ENCODE measurements at regions not wholly inside any gene's neighbourhood (a gene's known extent, or its start where the extent isn't known, plus 50 kb on each side); places are given as distances from the start of the nearest gene placed in this dataset.

DNA sequence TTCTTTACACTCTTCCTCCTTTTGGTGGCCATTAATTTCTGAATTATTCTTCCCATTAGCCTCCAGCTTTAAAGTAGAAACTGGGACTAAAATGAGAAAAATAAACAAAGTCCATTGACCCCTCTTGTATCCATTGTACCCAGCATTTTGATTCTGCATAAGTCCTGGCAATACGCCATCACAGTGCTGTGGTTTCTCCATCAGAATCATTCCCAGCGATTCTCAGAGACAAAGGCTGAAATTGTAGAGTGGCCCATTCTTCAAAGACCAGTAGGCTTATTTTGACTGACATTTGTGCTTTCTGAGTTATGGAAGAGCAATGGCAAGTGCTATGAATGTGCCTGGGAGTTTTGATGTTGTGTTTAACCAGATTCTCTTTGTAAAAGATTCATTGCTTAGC is 199.3 kb upstream of the GALNT5 start:
- no peak for DNase-seq
- Histone ChIP-seq H2AFZ (no peak overlapping the region), H3K4me2 (ENCODE audit: unreplicated experiment) (no peak overlapping the region), H3K4me1 (ENCODE audit: insufficient read depth) (peaks cover 26% of the 10 kb centered on the region), H3K9me3 (ENCODE audit: low read depth) (no peaks in the 10 kb centered on the region), H3K36me3 (ENCODE audit: low read depth) (no peaks in the 10 kb centered on the region), H3F3A (ENCODE audit: insufficient read depth) (peaks cover 25% of the 10 kb centered on the region), H3K9me2 (ENCODE audit: insufficient read depth) (no peaks in the 10 kb centered on the region), H3K79me2 (ENCODE audit: insufficient read depth) (no peaks in the 10 kb centered on the region), H3K9ac (no peak overlapping the region), H3K27ac (no peak overlapping the region), H3K27me3 (replicated peaks; ENCODE audit: insufficient read depth) (no peaks in the 10 kb centered on the region), H3K4me3 (no peak overlapping the region), H4K20me1 (ENCODE audit: insufficient read depth) (no peaks in the 10 kb centered on the region)
- TF ChIP-seq EZH2phosphoT487 (IDR thresholded peaks at IDR 0.05; ENCODE audit: insufficient read depth, low read depth): no peak
- no peak for TF ChIP-seq EZH2 (IDR thresholded peaks at IDR 0.05; ENCODE audit: insufficient read depth, poor library complexity, severe bottlenecking)
- 96 to 99% methylated on average over 2 of the region's 2 CpGs for WGBS, 2 experiments (ENCODE audit: low coverage in 1 of 2, low lambda C conversion rate in 2 of 2, missing lambda C conversion rate in 2 of 2)
- in situ Hi-C loops (cut with MboI): no loop called here

DNA sequence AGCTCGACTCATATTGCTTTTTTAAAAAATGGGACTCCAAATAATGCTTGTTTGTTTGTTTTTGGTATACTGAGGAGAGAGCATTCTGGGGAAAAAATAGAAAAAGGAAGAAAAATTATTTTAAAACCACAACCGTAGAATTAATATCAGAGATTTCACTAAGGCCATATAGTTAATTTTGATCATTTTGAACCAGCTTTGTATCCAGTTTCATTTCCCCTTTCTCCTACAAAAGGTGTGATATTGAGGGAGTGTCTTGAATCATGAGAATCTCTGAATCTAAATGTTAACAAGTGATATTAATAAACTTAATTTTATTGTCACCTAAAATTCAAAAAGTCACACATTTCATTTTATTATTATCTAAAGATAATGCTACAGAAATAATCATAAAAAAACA is 198.5 kb upstream of the GALNT5 start:
- Histone ChIP-seq H3K4me2 (ENCODE audit: unreplicated experiment) (no peak overlapping the region), H3K79me2 (ENCODE audit: insufficient read depth) (no peaks in the 10 kb centered on the region), H3K27ac (no peak overlapping the region), H3K9me2 (ENCODE audit: insufficient read depth) (no peaks in the 10 kb centered on the region), H2AFZ (no peak overlapping the region), H3K4me1 (ENCODE audit: insufficient read depth) (peaks cover 17% of the 10 kb centered on the region), H4K20me1 (ENCODE audit: insufficient read depth) (no peaks in the 10 kb centered on the region), H3K9me3 (ENCODE audit: low read depth) (no peaks in the 10 kb centered on the region), H3K9ac (no peak overlapping the region), H3K36me3 (ENCODE audit: low read depth) (no peaks in the 10 kb centered on the region), H3K27me3 (replicated peaks; ENCODE audit: insufficient read depth) (no peaks in the 10 kb centered on the region), H3F3A (ENCODE audit: insufficient read depth) (peaks cover 17% of the 10 kb centered on the region), H3K4me3 (no peak overlapping the region)
- TF ChIP-seq EZH2 (IDR thresholded peaks at IDR 0.05; ENCODE audit: insufficient read depth, poor library complexity, severe bottlenecking): no peak
- TF ChIP-seq EZH2phosphoT487 (IDR thresholded peaks at IDR 0.05; ENCODE audit: insufficient read depth, low read depth): no peak
- no peak for DNase-seq
- 90 to 97% methylated on average over 2 of the region's 2 CpGs for WGBS, 2 experiments (ENCODE audit: low coverage in 1 of 2, low lambda C conversion rate in 2 of 2, missing lambda C conversion rate in 2 of 2)
- in situ Hi-C loops (cut with MboI): no loop called here

DNA sequence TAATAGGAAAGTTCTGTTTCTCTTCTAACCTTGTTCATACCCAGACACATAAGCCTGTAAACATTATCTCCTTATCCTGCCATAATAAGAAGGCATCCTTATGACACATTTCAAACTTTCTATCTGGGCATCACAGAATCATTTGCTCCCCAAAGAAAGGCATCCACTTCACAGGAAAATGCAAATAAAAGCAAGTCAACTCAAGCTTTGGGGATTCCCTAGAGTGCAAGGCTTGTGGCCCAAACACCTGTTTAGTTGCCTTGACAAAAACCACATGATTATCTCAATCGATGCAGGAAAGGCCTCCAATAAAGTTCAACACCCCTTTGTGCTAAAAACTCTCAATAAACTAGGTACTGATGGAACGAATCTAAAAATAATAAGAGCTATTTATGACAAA is 195.7 kb upstream of the GALNT5 start:
- no peaks in the 10 kb centered on the region for H3K36me3 ChIP-seq (ENCODE audit: low read depth)
- peaks cover 4% of the 10 kb centered on the region; the same call in 1 of the 2 replicates for H3K9me2 ChIP-seq (ENCODE audit: insufficient read depth)
- no peaks in the 10 kb centered on the region for H4K20me1 ChIP-seq (ENCODE audit: insufficient read depth)
- H3K9ac ChIP-seq: no peak overlapping the region
- no peak for DNase-seq
- TF ChIP-seq EZH2 (IDR thresholded peaks at IDR 0.05; ENCODE audit: insufficient read depth, poor library complexity, severe bottlenecking) (no peak), EZH2phosphoT487 (IDR thresholded peaks at IDR 0.05; ENCODE audit: insufficient read depth, low read depth) (no peak)
- H3K4me3 ChIP-seq: no peak overlapping the region
- H3F3A ChIP-seq (ENCODE audit: insufficient read depth): peaks cover under 1% of the 10 kb centered on the region; the same call in 1 of the 2 replicates
- H2AFZ ChIP-seq: no peak overlapping the region
- no peaks in the 10 kb centered on the region for H3K79me2 ChIP-seq (ENCODE audit: insufficient read depth)
- in situ Hi-C loops (cut with MboI): no loop called here
- no peak overlapping the region for H3K27ac ChIP-seq
- peaks cover 1% of the 10 kb centered on the region for H3K4me1 ChIP-seq (ENCODE audit: insufficient read depth)
- H3K4me2 ChIP-seq (ENCODE audit: unreplicated experiment): no peak overlapping the region
- H3K27me3 ChIP-seq (replicated peaks; ENCODE audit: insufficient read depth): no peaks in the 10 kb centered on the region
- WGBS, 2 experiments (ENCODE audit: low coverage in 1 of 2, low lambda C conversion rate in 2 of 2, missing lambda C conversion rate in 2 of 2): 49 to 55% methylated on average over 2 of the region's 2 CpGs
- no peaks in the 10 kb centered on the region for H3K9me3 ChIP-seq (ENCODE audit: low read depth)

DNA sequence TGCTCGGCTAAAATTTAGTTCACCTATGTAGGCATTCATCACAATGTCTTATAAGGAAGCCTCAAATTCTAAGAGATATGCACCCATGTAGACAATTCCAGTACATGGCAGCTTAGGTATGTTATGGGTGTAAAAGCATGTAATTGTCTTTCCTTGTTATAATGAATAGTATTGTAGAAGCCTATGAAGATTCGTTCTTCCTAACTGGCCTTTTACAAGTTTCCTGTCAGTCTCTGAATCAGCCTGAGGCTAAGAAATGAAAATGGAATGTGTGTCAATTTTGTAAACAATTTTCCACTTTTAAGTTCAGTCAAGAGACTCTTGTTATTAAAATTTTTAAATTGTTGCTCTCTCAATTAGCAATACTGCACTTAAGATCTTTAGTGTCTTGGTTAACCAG is 189.9 kb upstream of the GALNT5 start:
- Histone ChIP-seq H3K4me3 (no peak overlapping the region), H3F3A (ENCODE audit: insufficient read depth) (no peaks in the 10 kb centered on the region), H3K27me3 (replicated peaks; ENCODE audit: insufficient read depth) (no peaks in the 10 kb centered on the region), H3K36me3 (ENCODE audit: low read depth) (no peaks in the 10 kb centered on the region), H3K4me2 (ENCODE audit: unreplicated experiment) (no peak overlapping the region), H3K9me3 (ENCODE audit: low read depth) (no peaks in the 10 kb centered on the region), H3K9me2 (ENCODE audit: insufficient read depth) (peaks cover 9% of the 10 kb centered on the region; the same call in 1 of the 2 replicates), H4K20me1 (ENCODE audit: insufficient read depth) (no peaks in the 10 kb centered on the region), H3K9ac (no peak overlapping the region), H3K27ac (no peak overlapping the region), H3K79me2 (ENCODE audit: insufficient read depth) (no peaks in the 10 kb centered on the region), H2AFZ (no peak overlapping the region), H3K4me1 (ENCODE audit: insufficient read depth) (no peaks in the 10 kb centered on the region)
- DNase-seq: no peak
- TF ChIP-seq EZH2 (IDR thresholded peaks at IDR 0.05; ENCODE audit: insufficient read depth, poor library complexity, severe bottlenecking) (no peak), EZH2phosphoT487 (IDR thresholded peaks at IDR 0.05; ENCODE audit: insufficient read depth, low read depth) (no peak)
- in situ Hi-C loops (cut with MboI): no loop called here
- 81 to 90% methylated on average over 2 of the region's 2 CpGs for WGBS, 2 experiments (ENCODE audit: low coverage in 1 of 2, low lambda C conversion rate in 2 of 2, missing lambda C conversion rate in 2 of 2)

DNA sequence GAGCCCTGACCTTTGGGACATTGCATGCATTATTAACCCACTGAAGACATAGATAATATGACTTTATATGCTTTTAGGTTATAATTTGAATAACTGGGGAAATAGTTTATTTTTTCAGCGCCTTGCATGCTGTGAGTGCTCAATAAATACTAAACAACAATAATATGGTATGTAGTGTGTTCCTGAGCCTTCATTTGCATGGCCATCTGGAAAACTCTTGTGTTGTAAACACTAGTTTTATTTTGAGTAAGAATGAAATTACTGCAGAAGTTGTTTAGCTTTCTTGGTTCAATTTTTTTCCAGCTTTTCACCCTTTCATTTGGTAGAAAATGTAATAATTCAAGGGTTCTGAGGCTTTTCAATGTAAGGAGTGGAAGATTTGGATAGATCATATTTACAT is 189.3 kb upstream of the GALNT5 start:
- Histone ChIP-seq H2AFZ (no peak overlapping the region), H3K79me2 (ENCODE audit: insufficient read depth) (no peaks in the 10 kb centered on the region), H3K27me3 (replicated peaks; ENCODE audit: insufficient read depth) (no peaks in the 10 kb centered on the region), H3K9me2 (ENCODE audit: insufficient read depth) (peaks cover 9% of the 10 kb centered on the region; the same call in 1 of the 2 replicates), H3K9ac (no peak overlapping the region), H3K36me3 (ENCODE audit: low read depth) (no peaks in the 10 kb centered on the region), H3K4me3 (no peak overlapping the region), H3F3A (ENCODE audit: insufficient read depth) (no peaks in the 10 kb centered on the region), H3K9me3 (ENCODE audit: low read depth) (no peaks in the 10 kb centered on the region), H3K4me1 (ENCODE audit: insufficient read depth) (no peaks in the 10 kb centered on the region), H3K4me2 (ENCODE audit: unreplicated experiment) (no peak overlapping the region), H3K27ac (no peak overlapping the region), H4K20me1 (ENCODE audit: insufficient read depth) (no peaks in the 10 kb centered on the region)
- TF ChIP-seq EZH2phosphoT487 (IDR thresholded peaks at IDR 0.05; ENCODE audit: insufficient read depth, low read depth) (no peak), EZH2 (IDR thresholded peaks at IDR 0.05; ENCODE audit: insufficient read depth, poor library complexity, severe bottlenecking) (no peak)
- no peak for DNase-seq
- WGBS, 2 experiments (ENCODE audit: low coverage in 1 of 2, low lambda C conversion rate in 2 of 2, missing lambda C conversion rate in 2 of 2): 85 to 91% methylated on average over 1 of the region's 1 CpG
- in situ Hi-C loops (cut with MboI): no loop called here
